ENCODE measurements at regions not wholly inside any gene's neighbourhood (a gene's known extent, or its start where the extent isn't known, plus 50 kb on each side); places are given as distances from the start of the nearest gene placed in this dataset.

DNA sequence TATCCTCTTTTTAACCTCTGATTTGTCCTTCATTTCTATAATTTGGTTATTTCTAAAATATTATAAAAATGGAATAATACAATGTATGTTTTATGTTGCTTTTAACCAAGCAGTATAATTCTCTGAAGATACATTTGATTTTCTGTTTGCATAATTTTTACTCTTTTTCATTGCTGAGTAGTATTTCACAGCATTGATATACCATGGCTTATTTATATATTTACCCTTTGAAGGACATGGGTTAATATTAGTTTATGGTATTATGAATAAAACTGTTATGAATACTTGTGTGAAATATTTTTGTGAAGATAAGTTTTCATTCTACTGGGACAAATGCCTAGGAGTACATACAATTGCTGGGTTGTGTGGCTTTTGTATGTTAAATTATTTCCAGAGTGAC, 748.6 kb downstream of the TENT5A start:
- TF ChIP-seq, protein P1, sequence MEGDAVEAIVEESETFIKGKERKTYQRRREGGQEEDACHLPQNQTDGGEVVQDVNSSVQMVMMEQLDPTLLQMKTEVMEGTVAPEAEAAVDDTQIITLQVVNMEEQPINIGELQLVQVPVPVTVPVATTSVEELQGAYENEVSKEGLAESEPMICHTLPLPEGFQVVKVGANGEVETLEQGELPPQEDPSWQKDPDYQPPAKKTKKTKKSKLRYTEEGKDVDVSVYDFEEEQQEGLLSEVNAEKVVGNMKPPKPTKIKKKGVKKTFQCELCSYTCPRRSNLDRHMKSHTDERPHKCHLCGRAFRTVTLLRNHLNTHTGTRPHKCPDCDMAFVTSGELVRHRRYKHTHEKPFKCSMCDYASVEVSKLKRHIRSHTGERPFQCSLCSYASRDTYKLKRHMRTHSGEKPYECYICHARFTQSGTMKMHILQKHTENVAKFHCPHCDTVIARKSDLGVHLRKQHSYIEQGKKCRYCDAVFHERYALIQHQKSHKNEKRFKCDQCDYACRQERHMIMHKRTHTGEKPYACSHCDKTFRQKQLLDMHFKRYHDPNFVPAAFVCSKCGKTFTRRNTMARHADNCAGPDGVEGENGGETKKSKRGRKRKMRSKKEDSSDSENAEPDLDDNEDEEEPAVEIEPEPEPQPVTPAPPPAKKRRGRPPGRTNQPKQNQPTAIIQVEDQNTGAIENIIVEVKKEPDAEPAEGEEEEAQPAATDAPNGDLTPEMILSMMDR (IDR thresholded peaks at IDR 0.05), result no peak
- TF ChIP-seq POLR2A (IDR thresholded peaks at IDR 0.05), result no peak
